NCI-H128 (cell line): ENCODE measurements at regions not wholly inside any gene's neighbourhood (a gene's known extent, or its start where the extent isn't known, plus 50 kb on each side); places are given as distances from the start of the nearest gene placed in this dataset.
"Not testable (repeated sequence)": the region's sequence is repeated elsewhere in the genome, so short reads cannot be mapped to it uniquely, and the experiment has no call there.

Experiments used
- DNase-seq: peaks from one replicate; lab custom pipeline; 2025; ENCODE audit not compliant: unreplicated experiment; lab: John Stamatoyannopoulos, UW

GRCh38 chr12:127038152-127038551 is 1228.8 kb upstream of the TMEM132C start:
- DNase-seq, result no peak

- no peak for DNase-seq
Observed at GRCh38 chr12:127038761-127039160, 1228.2 kb upstream of the TMEM132C start.

- DNase-seq, result no peak
Observed at GRCh38 chr12:127041985-127042625, 1224.9 kb upstream of the TMEM132C start.

GRCh38 chr12:127043731-127044130 is 1223.2 kb upstream of the TMEM132C start:
- DNase-seq, result no peak

GRCh38 chr12:127044836-127045235 is 1222.1 kb upstream of the TMEM132C start:
- no peak for DNase-seq

GRCh38 chr12:127046467-127046866 is 1220.5 kb upstream of the TMEM132C start:
- no peak for DNase-seq

- DNase-seq, result no peak
Observed at GRCh38 chr12:127048057-127048456, 1218.9 kb upstream of the TMEM132C start.

GRCh38 chr12:127048525-127048924 is 1218.4 kb upstream of the TMEM132C start:
- DNase-seq, result not testable (repeated sequence)

GRCh38 chr12:127051139-127051538 is 1215.8 kb upstream of the TMEM132C start:
- no peak for DNase-seq

GRCh38 chr12:127052511-127053232 is 1214.3 kb upstream of the TMEM132C start:
- DNase-seq, result no peak

GRCh38 chr12:127054531-127054930 is 1212.4 kb upstream of the TMEM132C start:
- no peak for DNase-seq

GRCh38 chr12:127060310-127060847 is 1206.6 kb upstream of the TMEM132C start:
- no peak for DNase-seq

GRCh38 chr12:127060933-127061332 is 1206.0 kb upstream of the TMEM132C start:
- no peak for DNase-seq

- no peak for DNase-seq
Observed at GRCh38 chr12:127063339-127064072, 1203.5 kb upstream of the TMEM132C start.

- DNase-seq, result no peak
Observed at GRCh38 chr12:127064207-127064606, 1202.8 kb upstream of the TMEM132C start.

- no peak for DNase-seq
Observed at GRCh38 chr12:127065595-127065994, 1201.4 kb upstream of the TMEM132C start.

GRCh38 chr12:127070515-127071157 is 1196.3 kb upstream of the TMEM132C start:
- no peak for DNase-seq

- no peak for DNase-seq
Observed at GRCh38 chr12:127074161-127074560, 1192.8 kb upstream of the TMEM132C start.

- DNase-seq, result no peak
Observed at GRCh38 chr12:127075981-127076380, 1191.0 kb upstream of the TMEM132C start.

- no peak for DNase-seq
Observed at GRCh38 chr12:127077262-127078045, 1189.5 kb upstream of the TMEM132C start.
